ENCODE measurements at regions not wholly inside any gene's neighbourhood (a gene's known extent, or its start where the extent isn't known, plus 50 kb on each side); places are given as distances from the start of the nearest gene placed in this dataset.

DNA sequence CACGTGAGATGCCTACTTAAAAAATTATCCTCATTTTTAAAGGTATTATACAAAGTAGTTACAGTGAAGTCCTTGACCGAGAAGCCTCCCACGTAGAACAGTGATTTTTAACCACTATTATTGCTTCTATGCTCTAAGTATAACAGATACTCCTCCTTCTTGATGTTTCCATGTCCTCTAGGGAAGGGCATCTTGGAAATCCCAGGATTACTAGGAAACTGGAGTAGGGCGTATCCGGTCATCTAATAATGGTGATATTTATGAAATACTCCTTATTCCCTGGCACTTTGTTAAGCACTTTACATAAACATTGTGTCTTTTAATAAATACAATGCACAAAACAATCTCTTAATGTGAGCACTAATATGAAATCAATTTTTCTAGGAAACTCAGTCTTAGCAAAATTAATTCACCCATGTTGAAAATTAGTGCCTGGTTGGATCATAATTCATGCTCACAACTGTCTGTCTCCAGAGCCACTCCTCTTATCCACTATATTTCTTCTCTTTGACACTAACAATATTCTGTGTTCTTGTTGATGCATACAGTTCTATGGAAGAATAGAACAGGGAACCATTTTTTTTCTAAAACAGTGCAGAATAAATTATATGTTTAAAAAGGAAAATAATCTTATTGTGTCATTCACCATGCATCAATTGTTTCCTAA, 128.6 kb upstream of the SEMA3E start:
- no peak for TF ChIP-seq ZFP3 (CRISPR knock-in tag; IDR thresholded peaks at IDR 0.05)
- no peak for TF ChIP-seq ZNF565 (CRISPR knock-in tag; conservative IDR thresholded peaks at IDR 0.05; ENCODE audit: low read depth)
- no peak for TF ChIP-seq ZC3H10 (CRISPR knock-in tag; IDR thresholded peaks at IDR 0.05)
- no peak for TF ChIP-seq GLIS3 (CRISPR knock-in tag; IDR thresholded peaks at IDR 0.05)
- TF ChIP-seq, protein P1, sequence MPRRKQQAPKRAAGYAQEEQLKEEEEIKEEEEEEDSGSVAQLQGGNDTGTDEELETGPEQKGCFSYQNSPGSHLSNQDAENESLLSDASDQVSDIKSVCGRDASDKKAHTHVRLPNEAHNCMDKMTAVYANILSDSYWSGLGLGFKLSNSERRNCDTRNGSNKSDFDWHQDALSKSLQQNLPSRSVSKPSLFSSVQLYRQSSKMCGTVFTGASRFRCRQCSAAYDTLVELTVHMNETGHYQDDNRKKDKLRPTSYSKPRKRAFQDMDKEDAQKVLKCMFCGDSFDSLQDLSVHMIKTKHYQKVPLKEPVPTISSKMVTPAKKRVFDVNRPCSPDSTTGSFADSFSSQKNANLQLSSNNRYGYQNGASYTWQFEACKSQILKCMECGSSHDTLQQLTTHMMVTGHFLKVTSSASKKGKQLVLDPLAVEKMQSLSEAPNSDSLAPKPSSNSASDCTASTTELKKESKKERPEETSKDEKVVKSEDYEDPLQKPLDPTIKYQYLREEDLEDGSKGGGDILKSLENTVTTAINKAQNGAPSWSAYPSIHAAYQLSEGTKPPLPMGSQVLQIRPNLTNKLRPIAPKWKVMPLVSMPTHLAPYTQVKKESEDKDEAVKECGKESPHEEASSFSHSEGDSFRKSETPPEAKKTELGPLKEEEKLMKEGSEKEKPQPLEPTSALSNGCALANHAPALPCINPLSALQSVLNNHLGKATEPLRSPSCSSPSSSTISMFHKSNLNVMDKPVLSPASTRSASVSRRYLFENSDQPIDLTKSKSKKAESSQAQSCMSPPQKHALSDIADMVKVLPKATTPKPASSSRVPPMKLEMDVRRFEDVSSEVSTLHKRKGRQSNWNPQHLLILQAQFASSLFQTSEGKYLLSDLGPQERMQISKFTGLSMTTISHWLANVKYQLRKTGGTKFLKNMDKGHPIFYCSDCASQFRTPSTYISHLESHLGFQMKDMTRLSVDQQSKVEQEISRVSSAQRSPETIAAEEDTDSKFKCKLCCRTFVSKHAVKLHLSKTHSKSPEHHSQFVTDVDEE (CRISPR knock-in tag; IDR thresholded peaks at IDR 0.05), result no peak
- TF ChIP-seq, protein P2, sequence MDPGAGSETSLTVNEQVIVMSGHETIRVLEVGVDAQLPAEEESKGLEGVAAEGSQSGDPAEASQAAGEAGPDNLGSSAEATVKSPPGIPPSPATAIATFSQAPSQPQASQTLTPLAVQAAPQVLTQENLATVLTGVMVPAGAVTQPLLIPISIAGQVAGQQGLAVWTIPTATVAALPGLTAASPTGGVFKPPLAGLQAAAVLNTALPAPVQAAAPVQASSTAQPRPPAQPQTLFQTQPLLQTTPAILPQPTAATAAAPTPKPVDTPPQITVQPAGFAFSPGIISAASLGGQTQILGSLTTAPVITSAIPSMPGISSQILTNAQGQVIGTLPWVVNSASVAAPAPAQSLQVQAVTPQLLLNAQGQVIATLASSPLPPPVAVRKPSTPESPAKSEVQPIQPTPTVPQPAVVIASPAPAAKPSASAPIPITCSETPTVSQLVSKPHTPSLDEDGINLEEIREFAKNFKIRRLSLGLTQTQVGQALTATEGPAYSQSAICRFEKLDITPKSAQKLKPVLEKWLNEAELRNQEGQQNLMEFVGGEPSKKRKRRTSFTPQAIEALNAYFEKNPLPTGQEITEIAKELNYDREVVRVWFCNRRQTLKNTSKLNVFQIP (CRISPR knock-in tag; IDR thresholded peaks at IDR 0.05; ENCODE audit: borderline replicate concordance, low read depth), result no peak
- no peak for TF ChIP-seq ISL1 (CRISPR knock-in tag; IDR thresholded peaks at IDR 0.05)
- TF ChIP-seq, protein P3, sequence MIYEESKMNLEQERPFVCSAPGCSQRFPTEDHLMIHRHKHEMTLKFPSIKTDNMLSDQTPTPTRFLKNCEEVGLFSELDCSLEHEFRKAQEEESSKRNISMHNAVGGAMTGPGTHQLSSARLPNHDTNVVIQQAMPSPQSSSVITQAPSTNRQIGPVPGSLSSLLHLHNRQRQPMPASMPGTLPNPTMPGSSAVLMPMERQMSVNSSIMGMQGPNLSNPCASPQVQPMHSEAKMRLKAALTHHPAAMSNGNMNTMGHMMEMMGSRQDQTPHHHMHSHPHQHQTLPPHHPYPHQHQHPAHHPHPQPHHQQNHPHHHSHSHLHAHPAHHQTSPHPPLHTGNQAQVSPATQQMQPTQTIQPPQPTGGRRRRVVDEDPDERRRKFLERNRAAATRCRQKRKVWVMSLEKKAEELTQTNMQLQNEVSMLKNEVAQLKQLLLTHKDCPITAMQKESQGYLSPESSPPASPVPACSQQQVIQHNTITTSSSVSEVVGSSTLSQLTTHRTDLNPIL (CRISPR knock-in tag; IDR thresholded peaks at IDR 0.05; ENCODE audit: low read depth), result no peak
- no peak for TF ChIP-seq TOX (CRISPR knock-in tag; IDR thresholded peaks at IDR 0.05; ENCODE audit: borderline replicate concordance)
- no peak for TF ChIP-seq ZFP30 (CRISPR knock-in tag; IDR thresholded peaks at IDR 0.05)
- TF ChIP-seq ARNTL (CRISPR knock-in tag; IDR thresholded peaks at IDR 0.05; ENCODE audit: borderline replicate concordance, low read depth), result no peak
- no peak for TF ChIP-seq OSR1 (CRISPR knock-in tag; IDR thresholded peaks at IDR 0.05)
- TF ChIP-seq SNAI2 (CRISPR knock-in tag; IDR thresholded peaks at IDR 0.05), result no peak
- TF ChIP-seq RARB (CRISPR knock-in tag; IDR thresholded peaks at IDR 0.05), result no peak
- no peak for TF ChIP-seq PPARA (CRISPR knock-in tag; IDR thresholded peaks at IDR 0.05; ENCODE audit: borderline replicate concordance)
- TF ChIP-seq ZNF70 (CRISPR knock-in tag; IDR thresholded peaks at IDR 0.05), result no peak
- no peak for TF ChIP-seq ESRRG (CRISPR knock-in tag; IDR thresholded peaks at IDR 0.05)
- TF ChIP-seq ZNF8 (CRISPR knock-in tag; IDR thresholded peaks at IDR 0.05), result no peak
- TF ChIP-seq, protein P4, sequence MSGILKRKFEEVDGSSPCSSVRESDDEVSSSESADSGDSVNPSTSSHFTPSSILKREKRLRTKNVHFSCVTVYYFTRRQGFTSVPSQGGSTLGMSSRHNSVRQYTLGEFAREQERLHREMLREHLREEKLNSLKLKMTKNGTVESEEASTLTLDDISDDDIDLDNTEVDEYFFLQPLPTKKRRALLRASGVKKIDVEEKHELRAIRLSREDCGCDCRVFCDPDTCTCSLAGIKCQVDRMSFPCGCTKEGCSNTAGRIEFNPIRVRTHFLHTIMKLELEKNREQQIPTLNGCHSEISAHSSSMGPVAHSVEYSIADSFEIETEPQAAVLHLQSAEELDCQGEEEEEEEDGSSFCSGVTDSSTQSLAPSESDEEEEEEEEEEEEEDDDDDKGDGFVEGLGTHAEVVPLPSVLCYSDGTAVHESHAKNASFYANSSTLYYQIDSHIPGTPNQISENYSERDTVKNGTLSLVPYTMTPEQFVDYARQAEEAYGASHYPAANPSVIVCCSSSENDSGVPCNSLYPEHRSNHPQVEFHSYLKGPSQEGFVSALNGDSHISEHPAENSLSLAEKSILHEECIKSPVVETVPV (CRISPR knock-in tag; IDR thresholded peaks at IDR 0.05), result no peak
- no peak for ATAC-seq

DNA sequence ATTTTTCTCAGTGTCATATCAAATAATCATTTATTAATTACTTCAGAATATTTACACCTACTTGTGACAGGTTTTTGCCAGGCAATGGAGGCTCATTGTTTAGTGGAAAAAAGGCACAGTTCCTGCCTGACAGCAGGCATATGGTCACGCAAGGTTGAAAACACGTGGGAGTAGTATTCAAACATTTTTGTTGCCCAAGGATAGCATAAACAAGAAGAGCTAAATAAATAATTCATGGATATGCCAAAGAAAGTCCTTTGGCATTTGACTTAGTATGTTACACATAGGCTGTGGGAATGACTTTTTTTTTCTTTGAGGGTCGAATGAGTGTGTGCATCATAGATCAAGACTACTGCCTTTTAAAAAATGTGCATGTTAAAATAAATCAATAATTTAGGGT, 120.5 kb upstream of the SEMA3E start:
- ATAC-seq, result no peak
- no peak for TF ChIP-seq OSR1 (CRISPR knock-in tag; IDR thresholded peaks at IDR 0.05)
- no peak for TF ChIP-seq TCF4 (CRISPR knock-in tag; IDR thresholded peaks at IDR 0.05; ENCODE audit: borderline replicate concordance)
- TF ChIP-seq BACH2 (CRISPR knock-in tag; IDR thresholded peaks at IDR 0.05; ENCODE audit: borderline replicate concordance), result no peak
- TF ChIP-seq ZNF8 (CRISPR knock-in tag; IDR thresholded peaks at IDR 0.05), result no peak
- TF ChIP-seq, protein P4 (CRISPR knock-in tag; IDR thresholded peaks at IDR 0.05), result no peak
- TF ChIP-seq, protein P5, sequence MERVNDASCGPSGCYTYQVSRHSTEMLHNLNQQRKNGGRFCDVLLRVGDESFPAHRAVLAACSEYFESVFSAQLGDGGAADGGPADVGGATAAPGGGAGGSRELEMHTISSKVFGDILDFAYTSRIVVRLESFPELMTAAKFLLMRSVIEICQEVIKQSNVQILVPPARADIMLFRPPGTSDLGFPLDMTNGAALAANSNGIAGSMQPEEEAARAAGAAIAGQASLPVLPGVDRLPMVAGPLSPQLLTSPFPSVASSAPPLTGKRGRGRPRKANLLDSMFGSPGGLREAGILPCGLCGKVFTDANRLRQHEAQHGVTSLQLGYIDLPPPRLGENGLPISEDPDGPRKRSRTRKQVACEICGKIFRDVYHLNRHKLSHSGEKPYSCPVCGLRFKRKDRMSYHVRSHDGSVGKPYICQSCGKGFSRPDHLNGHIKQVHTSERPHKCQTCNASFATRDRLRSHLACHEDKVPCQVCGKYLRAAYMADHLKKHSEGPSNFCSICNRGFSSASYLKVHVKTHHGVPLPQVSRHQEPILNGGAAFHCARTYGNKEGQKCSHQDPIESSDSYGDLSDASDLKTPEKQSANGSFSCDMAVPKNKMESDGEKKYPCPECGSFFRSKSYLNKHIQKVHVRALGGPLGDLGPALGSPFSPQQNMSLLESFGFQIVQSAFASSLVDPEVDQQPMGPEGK (CRISPR knock-in tag; IDR thresholded peaks at IDR 0.05; ENCODE audit: borderline replicate concordance), result no peak
- TF ChIP-seq ZNF565 (CRISPR knock-in tag; conservative IDR thresholded peaks at IDR 0.05; ENCODE audit: low read depth), result no peak
- TF ChIP-seq ZNF70 (CRISPR knock-in tag; IDR thresholded peaks at IDR 0.05), result no peak
- TF ChIP-seq, protein P2 (CRISPR knock-in tag; IDR thresholded peaks at IDR 0.05; ENCODE audit: borderline replicate concordance, low read depth), result no peak
- TF ChIP-seq ZFP30 (CRISPR knock-in tag; IDR thresholded peaks at IDR 0.05), result no peak
- TF ChIP-seq, protein P3 (CRISPR knock-in tag; IDR thresholded peaks at IDR 0.05; ENCODE audit: low read depth), result no peak
- no peak for TF ChIP-seq ZC3H10 (CRISPR knock-in tag; IDR thresholded peaks at IDR 0.05)
- TF ChIP-seq SNAI2 (CRISPR knock-in tag; IDR thresholded peaks at IDR 0.05), result no peak
- no peak for TF ChIP-seq GLIS3 (CRISPR knock-in tag; IDR thresholded peaks at IDR 0.05)
- TF ChIP-seq RARB (CRISPR knock-in tag; IDR thresholded peaks at IDR 0.05), result no peak
- no peak for TF ChIP-seq ISL1 (CRISPR knock-in tag; IDR thresholded peaks at IDR 0.05)
- no peak for TF ChIP-seq ARNTL (CRISPR knock-in tag; IDR thresholded peaks at IDR 0.05; ENCODE audit: borderline replicate concordance, low read depth)
- no peak for TF ChIP-seq TOX (CRISPR knock-in tag; IDR thresholded peaks at IDR 0.05; ENCODE audit: borderline replicate concordance)
- TF ChIP-seq PPARA (CRISPR knock-in tag; IDR thresholded peaks at IDR 0.05; ENCODE audit: borderline replicate concordance), result no peak
